ENCODE measurements at regions not wholly inside any gene's neighbourhood (a gene's known extent, or its start where the extent isn't known, plus 50 kb on each side); places are given as distances from the start of the nearest gene placed in this dataset.

GRCh38 chr2:237027712-237028029 lies 58.0 kb upstream of the COPS8 start:
- no peak for TF ChIP-seq CTCF (IDR thresholded peaks at IDR 0.05; ENCODE audit: low read depth, low read length, missing control alignments)
- no peak for DNase-seq (ENCODE audit: extremely low read depth, low read depth)
- no peak overlapping the region for H3K4me3 ChIP-seq (replicated peaks; ENCODE audit: low read depth, low read length)

GRCh38 chr2:237030382-237030781 lies 55.3 kb upstream of the COPS8 start:
- no peak for DNase-seq (ENCODE audit: extremely low read depth, low read depth)
- no peak overlapping the region for H3K4me3 ChIP-seq (replicated peaks; ENCODE audit: low read depth, low read length)
- TF ChIP-seq CTCF (IDR thresholded peaks at IDR 0.05; ENCODE audit: low read depth, low read length, missing control alignments): no peak

- no peak for TF ChIP-seq CTCF (IDR thresholded peaks at IDR 0.05; ENCODE audit: low read depth, low read length, missing control alignments)
- no peak for DNase-seq (ENCODE audit: extremely low read depth, low read depth)
- H3K4me3 ChIP-seq (replicated peaks; ENCODE audit: low read depth, low read length): no peak overlapping the region
Measured at GRCh38 chr2:237033536-237034060, 52.1 kb upstream of the COPS8 start.

- no peak overlapping the region for H3K4me3 ChIP-seq (replicated peaks; ENCODE audit: low read depth, low read length)
- TF ChIP-seq CTCF (IDR thresholded peaks at IDR 0.05; ENCODE audit: low read depth, low read length, missing control alignments): no peak
- DNase-seq (ENCODE audit: extremely low read depth, low read depth): no peak
Measured at GRCh38 chr2:237035781-237036475, 49.8 kb upstream of the COPS8 start.
